Activated CD4-positive, alpha-beta T cell treated with anti-CD3 and anti-CD28 coated beads, Interleukin-2, Interleukin-6, amounts not matched to agents 100 ng/mL and 50 ng/mL, durations not matched to agents 16 hours and 8 hours (primary cell): ENCODE measurements at regions not wholly inside any gene's neighbourhood (a gene's known extent, or its start where the extent isn't known, plus 50 kb on each side); places are given as distances from the start of the nearest gene placed in this dataset.

ENCODE experiments used
- DNase-seq: peaks from one replicate; pipeline ENCODE4 v3.0.0-alpha.2; 2020

DNA sequence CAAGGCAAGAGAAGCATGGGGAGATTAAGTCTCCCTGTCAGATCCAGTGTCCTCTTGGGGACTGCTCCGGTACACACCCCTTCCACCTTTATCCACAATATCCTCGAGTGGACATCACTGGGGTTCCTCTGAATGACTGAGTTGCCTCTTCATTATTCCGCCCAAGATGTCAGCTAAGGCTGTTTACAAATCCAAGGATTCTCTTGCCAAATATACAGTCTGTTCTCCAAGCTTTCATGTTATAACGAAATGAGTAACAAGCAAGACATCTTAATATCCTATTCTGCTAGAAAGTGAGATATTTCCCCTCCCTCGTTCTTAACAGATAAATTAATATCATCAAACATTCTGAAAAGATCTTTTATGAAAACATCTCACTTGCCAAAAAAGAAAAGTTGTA, 314.1 kb upstream of the IRX5 start:
- no peak for DNase-seq

DNA sequence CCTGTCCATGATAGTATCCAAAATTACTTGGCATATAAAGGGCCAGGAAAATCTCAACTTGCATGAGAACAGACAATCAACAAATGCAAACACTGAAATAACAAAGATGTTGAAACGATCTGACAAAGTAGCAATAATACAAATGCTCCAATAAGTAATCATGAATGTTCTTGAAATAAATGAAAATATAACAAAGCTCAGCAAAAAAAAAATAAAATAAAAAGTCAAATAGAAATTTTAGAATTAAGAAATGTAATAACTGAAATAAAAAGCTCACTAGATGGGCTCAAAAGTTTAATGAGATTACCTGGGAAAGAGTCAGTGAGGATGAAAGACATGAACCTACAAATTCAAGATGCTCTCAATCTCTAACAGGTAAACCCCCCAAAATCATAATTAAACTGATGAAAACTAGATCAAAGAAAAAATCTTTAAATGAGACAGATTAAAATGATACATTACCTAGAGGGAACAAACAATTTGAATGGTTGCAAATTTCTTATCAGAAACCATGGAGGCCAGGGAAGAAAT, 319.0 kb upstream of the IRX3 start:
- DNase-seq = no peak

DNA sequence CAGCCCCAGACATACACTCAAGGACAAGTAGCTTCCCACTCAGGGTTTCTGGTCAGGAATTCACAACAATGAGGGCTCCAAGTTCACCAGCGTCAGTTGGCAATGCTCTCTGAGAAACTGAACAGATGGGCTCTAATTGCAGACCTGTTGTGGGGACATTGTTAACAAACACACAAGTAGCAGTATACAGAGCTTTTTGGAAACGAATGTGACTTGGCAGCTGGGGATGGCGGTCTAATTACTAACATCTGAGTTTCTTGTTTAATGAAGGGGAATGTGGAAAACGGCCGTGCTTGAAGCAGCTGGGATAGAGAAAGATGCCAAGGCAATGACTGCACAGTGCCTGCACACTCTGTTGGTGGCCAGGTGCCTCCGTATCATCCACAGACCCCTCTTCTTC, 316.1 kb upstream of the IRX3 start:
- no peak for DNase-seq

DNA sequence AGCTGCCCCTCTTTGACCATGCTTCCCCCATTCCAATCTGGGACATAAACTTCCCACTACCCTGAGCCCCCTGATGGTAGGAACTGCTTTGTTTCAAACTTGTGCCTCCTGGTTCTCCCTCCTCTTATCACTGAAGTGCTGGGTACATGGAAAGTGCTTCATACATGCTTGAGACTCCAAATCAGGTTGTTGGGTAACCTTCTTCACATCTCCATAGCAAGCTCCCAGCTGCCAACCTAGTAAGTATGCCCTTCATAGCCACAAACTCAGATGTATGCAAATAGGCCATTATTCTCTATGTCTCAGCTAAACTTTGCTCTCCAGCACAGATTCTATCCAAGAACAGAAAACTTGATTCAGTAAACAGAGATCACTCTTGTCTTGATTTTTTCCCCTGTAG, 310.6 kb upstream of the IRX3 start:
- DNase-seq = no peak

DNA sequence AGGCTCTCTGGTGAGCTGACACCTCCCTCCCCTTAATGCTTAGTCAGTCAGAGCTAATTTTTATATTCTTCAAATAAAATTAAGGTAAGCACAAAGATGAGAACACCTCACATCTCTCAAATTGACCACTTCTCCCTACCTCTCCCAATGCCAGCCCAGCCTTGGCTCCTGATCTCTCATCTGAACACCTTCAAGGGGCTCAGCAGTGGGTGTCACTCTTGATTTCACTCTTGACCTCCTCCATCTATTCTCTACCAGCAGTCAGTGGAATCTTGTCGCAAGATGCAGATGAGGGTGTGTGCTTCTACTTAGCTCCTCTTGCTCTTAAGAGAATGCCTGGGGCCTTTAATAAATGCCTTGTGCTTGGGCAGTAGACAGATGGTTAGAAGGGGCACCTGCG, 309.0 kb upstream of the IRX3 start:
- DNase-seq = no peak

DNA sequence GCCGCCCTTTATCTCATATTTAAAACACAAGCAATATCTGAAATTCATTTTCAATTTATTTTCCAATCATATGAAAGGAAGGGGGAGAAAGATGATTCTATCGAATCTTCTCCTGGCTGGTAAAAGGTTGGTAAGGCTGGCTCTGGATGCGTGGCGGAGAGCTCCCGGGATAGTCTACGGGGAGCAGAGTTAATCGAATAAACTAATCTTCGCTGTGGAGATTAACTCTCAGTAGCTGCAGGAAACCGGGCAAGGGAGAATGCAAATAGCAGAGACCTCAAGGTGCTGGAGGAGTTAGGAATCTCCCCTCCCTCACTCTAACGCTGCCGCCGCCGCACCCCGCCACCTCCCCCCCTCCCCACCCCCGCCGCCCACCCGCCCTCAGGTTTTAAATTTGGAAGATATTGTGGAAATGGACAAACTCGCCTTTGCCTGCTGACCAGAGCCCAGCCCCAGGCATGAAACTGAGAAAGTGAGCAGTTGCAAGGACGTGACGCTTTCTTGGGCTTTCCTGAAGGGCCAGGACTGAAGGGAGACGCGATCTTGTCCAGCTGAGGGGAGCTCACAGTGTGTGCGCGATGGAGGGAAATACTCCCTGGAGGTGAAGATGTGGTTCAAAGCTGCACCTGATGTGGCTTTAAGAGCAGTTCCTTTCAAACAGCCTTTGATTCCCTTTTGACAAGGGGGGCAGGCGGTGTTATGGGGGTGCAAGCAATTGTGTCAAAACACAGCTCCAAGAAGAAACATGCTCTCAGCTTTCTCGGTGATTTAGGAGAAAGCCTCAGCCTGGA, 308.2 kb upstream of the IRX3 start:
- no peak for DNase-seq

DNA sequence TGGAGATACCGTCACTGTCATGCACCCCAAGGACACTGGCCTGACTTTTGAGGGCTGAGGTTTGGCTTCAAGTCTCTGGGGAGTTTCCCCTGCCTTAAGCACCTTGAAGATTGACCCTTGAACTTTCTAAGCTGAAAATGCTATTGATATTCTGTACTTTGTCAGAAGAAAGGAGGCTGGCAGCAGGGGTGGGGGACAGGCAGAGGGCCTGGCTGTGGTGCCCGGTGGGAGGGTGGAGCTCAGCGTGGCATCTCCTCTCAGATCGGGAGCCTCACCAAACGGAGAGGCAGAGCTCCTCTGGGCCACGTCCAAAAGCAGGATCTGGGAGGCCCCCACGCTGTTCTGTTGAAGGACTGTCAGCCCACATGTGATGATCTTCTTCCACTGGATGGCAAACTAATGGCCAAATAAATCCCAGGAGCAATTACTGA, 305.2 kb upstream of the IRX3 start:
- no peak for DNase-seq

DNA sequence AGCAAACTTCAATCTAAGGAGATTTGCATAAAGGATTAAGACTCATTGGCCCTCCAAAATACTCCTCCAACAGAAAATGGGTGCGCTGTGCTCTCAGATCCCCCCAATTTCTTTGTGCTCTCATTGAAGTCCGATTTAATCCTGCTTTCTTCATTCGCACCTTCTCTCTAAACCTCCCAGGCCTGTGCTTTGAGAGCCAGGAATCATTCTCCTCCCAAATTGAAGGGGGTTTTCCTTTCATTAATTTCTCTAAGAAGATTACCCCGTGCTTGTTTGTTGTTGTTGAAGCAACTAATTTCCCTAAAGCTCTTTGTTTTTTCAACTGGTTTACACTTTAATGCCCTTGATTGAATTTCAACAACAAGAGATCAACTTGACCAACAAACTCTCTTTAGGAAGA, 304.2 kb upstream of the IRX3 start:
- no peak for DNase-seq

DNA sequence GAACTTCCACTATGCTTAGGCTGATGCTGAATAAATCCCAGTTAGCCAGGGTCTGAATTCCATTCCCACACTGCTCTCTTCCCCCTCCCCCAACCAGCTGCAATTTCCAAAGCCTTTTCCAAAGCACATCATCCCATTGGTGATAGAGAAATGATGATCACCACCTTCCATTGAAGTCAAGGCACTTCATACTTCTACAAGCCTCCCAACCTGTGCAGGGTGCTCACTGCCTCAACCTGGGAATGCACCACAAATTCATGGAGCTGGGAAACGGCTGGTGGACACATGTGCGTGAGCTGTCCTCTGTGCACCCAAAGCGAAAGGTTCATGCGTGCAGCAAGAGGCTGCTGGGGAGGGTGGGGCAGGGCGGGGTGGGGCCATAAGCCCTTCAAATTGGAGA, 302.7 kb upstream of the IRX3 start:
- DNase-seq = no peak

DNA sequence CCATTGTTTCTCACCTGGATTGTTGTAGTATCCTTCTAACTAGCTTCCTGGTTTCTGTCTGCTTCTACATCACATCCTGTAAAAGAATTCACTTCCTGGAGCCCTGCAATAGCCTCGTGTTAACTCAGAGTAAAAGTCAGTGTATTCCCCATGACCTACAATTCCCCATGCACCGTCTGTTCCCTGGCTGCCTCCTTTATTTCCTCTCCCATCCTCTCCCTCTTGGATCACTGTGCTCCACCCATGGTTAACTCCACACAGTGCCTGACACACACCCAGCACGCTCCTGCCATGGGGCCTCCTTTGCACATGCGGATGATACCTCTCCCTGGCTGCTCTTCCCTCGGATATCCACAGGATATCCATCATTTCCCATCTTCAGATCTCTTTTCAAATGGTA, 301.4 kb upstream of the IRX3 start:
- DNase-seq = no peak

DNA sequence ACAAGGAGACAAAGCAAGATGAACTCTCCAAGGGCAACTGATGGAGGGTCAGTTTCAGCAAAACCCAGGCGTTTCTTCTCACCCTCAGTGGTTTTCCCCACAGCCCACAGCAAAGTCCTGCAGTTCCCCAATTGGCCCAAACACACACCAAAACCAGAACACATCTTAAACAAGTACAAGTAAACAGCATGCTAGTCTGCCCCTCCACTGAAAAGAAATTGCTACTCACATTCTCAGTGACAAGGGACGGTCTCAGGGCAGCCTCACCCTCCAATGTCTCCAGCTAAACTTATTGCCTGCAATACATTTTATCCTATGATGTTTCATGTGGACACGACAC, 300.6 kb upstream of the IRX3 start:
- DNase-seq = no peak

DNA sequence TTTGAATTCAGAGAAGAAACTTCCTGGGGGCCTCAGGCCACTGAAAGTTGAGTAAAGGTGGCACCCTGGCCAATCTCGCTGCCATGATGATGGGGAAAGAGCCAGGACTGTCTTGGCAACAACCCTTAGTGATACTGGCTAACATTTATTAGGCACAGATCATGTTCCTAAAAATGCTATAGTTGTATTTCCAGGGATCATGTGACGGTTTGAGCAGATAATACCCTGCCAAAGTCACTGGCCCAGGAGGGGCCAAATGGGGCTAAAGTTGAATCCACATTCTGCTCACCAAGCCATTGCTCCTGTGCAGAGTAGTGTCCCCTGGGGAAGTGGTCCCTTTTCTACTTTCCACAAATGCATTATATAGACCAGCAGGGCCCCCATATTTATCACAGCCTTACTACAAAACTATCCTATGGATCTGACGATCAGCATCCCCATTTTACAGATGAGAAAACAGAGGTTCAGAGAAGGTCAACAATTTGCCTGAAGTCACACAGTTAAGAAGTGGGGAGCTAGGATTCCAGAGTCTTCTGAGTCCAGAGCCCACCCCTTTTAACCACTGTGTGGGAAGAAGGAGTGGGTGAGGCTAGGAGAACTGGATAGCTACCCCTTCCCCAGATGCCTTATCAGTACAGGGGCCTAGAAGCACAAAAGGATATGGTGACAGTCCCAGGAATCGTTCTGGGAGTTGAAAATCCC, 300.0 kb upstream of the IRX3 start:
- DNase-seq = no peak

DNA sequence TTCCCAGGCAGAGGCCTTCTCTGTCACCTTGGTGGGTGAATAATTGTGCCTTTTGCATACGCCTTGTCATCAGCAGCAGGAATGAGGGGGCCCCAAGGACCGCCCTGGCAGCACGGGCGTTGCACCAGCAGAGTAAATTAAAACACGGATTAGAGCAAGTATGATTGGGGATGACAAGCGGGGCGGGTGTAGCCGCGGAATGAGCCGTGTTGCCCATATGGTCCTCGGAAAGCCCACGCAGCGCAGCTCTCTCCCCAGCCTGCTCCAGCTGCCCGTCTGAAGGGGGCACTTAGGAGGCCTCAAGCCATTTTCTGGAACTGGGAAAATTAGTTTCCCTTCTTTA, 299.4 kb upstream of the IRX3 start:
- DNase-seq = no peak

DNA sequence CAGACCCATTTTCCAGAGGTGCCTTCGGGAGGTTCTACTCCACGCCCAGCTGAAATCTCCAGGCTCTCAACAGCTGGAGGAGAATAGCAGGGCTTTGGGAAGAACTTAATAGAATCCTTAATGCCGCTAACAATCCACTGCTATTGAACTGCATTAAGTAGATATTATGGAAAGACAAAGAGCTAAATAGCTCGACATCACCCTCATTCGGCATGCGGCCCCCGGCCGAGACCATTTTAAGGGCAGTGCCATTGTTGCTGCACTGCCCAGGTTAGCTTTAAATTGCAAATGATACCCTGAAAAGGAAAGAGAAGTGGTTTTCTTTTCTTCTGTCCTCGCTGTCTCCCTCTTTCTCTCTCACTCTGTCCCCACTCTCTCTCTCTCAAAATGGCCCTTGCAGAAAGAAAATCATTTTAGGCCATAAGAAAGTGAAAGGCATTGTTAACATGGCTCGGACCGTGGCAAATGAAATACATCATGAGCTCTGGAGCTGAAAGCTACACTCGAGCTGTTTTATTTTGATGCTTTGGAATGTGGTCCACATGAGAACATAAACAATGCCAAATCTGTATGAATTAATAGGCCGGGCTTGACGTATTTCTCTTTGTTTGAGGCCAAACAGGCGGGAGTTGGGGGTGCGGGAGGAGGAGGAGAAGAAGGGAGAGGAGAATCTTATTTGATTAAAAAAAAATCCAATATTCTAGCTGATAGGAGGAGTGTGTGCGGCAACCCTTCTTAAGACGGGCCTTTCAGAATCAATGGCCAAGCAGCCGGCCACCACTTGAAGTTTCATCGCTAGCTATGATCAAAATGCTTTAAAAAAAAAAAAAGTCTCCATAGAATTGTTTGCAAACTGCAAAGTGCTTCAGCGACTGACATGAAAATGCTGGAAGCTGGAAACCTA, 298.8 kb upstream of the IRX3 start:
- no peak for DNase-seq

DNA sequence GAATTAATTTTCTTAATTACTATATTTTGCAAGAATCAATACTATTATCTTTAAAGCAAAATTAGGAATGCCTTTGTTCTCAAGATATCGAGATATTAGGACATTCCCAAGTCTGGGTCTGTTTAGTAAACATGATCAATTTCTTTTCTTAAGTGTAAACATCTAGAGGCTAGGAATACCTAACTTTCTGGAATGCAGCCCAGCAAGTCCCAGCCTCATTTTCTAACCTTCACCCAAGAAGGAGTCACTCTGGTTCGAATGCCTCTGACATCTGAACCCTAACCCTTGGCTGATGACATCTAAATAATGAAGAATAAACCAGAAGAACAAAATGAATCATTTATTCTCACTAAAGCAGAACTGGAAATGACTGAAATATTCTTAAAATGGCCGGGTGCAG, 297.5 kb upstream of the IRX3 start:
- no peak for DNase-seq

DNA sequence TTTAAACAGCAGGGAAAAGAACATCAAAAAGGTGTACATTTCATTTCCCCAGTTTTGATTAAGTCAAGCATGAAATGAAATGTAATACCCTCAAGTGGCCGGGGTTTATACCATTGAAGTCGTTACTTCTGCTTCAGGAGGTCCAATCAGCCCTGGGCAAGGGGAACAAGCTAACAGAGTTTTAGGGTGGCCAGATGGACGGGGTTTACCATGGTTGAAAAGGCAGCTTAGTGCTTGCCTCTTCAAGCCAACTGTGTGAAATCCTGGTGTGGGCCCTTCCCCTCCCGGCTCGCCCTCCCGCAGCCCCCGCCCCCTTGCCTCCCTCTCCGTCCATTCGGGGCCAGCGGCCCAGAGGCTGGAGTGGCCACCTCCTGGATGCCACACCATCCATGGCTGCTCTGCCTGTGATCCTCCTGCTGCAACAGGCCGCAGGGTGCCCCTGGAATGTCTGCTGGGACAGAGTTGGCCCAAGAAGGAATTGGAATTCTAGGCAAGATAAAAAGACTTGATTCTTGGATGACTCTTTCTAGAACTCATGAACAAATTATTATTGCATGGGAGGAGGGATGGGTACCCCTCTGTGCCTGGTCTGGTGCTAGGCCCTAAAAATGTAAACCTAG, 296.2 kb upstream of the IRX3 start:
- DNase-seq = no peak

DNA sequence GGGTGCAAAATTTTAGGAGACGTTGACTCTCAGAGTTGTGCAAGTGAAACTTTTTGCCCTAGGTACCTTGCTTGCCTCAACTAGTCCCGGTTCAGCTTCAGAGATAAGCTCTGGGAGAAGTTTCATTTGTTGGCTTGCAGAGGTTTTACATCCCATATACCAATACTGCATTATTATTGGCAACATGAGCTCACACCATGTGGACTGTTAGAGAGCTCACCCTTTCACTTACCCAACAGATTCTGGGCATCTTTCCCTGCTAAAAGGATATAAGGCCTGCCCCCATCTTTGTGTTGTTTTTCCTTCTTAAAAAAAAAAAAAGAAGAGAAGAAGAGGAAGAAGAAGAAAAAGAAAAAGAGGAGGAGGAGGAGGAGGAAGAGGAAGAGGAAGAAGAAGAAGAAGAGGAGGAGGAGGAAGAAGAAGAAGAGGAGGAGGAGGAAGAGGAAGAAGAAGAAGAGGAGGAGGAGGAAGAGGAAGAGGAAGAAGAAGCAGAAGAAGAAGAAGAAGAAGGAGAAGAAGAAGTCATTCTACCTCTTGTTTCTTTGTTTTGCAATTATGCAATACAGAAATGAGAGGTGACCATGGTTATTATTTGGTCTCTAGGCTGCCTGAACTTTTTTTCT, 292.6 kb upstream of the IRX3 start:
- DNase-seq = no peak

DNA sequence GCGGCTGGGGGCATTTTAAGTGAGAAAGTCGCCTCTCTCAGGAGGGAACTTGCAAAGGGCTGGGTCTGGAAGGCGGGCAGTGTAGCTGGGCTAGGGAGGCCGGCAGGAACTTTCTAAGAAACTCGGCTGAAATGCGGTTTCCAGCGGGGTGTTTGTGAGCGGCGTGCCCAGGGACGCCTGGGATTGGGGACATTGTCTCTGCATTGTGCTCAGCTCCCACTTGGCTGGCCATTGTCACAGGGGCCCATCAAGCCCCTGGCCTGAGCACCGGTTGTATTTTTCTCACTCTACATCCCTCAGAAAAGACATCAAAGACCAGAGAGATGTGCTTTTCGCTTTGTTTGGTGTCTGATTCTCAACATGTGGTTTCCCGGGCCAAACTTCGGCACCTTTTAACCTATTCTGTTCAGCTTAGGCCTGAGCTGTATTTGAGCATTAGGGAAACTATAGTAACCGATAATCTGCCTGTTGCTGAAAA, 291.1 kb upstream of the IRX3 start:
- DNase-seq = no peak

DNA sequence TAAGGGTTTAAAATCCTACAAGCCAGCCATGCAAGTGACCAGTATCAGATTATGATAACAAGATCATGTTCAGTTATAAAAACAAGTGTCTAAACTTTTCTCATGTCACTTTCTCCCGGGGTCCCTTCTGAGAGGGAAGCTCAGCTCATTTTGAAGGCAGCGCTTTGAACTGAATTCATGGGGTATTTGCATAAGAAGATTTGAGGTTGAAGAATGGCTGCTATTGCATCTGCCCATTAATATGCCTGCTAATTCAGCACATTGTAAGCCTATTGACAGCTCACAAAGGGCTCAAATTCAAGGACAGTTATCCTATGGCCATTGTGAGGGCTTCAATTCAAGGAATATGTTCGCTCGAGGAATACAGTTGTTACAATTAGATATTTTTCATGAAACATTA, 290.2 kb upstream of the IRX3 start:
- no peak for DNase-seq

DNA sequence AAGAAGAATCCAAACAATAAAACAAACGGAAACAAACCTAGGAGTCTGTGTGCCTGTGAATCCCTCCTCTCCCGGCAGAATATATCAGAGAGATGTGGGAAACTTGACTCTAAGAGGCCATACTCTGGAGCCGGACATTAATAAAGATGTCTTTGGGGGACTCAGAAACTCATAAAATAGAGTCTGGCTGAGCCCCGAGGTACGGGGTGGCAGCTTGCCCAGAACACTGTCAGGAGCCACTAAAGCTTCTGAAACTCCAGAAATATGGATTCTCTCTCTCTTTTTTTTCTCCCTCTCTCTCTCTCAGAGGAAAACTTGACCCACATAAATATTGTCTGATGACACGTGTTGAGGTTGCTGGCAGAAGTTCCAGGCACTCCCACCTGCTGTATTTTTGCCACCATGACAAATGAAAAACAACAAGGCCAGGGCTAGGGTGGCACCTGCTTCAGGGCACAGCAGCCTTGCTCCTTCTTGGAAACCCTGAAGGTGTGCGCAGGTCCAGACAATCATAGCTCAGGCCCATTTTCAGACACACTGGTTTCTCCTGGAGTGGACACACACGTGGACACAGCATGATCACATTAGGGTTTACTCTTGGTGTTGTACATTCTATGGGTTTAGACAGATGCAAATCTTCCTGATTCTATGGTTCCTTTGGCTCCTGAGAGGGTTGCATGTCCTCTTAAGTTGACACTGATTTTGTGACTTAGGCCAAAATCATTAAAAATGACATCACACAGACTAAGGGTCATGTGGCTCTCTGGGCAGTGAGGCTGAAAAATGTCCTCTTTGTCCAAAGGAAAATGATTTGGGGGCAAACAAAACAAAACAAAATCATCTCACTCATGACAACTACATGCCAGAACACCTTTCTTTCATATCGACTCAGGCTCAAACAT, 282.6 kb upstream of the IRX3 start:
- DNase-seq = no peak

DNA sequence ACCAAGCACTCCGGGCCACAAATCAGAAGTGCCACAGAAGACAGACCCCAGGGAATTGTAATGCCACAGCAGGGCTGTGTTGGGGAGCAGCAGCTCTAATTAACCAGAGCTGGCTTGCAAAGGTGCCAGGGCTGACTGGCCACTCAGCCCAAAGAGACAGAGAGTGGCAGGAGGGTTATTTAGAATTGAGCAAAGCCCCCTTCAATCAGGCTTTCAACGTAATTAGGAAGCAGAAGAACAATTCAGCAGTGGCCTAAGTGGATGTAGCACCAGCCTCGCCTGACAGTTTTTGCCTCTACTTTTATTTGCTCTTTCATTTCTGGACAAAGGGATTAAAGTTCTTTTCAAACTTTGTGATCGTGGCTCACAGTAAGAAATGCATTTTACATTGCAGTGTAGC, 278.3 kb upstream of the IRX3 start:
- no peak for DNase-seq

DNA sequence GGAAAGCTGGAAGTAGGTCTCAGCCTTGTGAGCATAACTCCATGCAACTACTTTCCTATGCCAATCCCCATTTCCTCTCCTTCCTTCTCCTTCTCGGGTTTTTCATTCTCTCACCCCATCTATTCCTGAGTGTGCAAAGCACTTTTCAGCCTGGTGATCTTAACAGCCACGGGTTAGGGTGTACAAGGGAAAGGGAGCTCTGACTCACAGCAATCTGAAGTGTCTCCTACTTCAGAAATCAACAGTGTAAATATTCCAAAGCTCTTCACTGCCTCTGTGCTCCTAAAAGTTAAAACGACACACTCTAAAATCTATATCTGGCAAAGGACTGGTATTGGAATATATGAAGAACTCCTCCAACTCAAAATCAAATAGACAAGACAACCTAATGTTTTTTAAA, 268.0 kb upstream of the IRX3 start:
- no peak for DNase-seq
